ENCODE measurements at regions not wholly inside any gene's neighbourhood (a gene's known extent, or its start where the extent isn't known, plus 50 kb on each side); places are given as distances from the start of the nearest gene placed in this dataset.

- TF ChIP-seq POLR2A (IDR thresholded peaks at IDR 0.05; ENCODE audit: low read depth, low read length) (no peak), POLR2AphosphoS5 (IDR thresholded peaks at IDR 0.05; ENCODE audit: low read depth, low read length) (no peak), TAF1 (IDR thresholded peaks at IDR 0.05; ENCODE audit: low read depth, low read length) (peak; percentile 14; the same call in 1 of the 2 replicates)
These were observed 68.8 kb upstream of the WDR26 start for GRCh38 chr1:224503161-224504118.
